Gastroesophageal sphincter (tissue), 3 donors: ENCODE measurements at regions not wholly inside any gene's neighbourhood (a gene's known extent, or its start where the extent isn't known, plus 50 kb on each side); places are given as distances from the start of the nearest gene placed in this dataset.

Experiments
- EP300 ChIP-seq: sonication (generic); formaldehyde crosslinking; IDR thresholded peaks from one replicate; pipeline ENCODE4 v1.6.1; 2017; ENCODE audit warnings: antibody characterized with exemption, mild to moderate bottlenecking
- POLR2A ChIP-seq, 2 donors: fragments of 450-650 bp; IDR thresholded peaks; one replicate each; pipeline ENCODE4 v1.6.1; 2017; ENCODE audit warnings: antibody characterized with exemption in 2 of 2, mild to moderate bottlenecking in 2 of 2, moderate library complexity in 1 of 2
- POLR2AphosphoS5 ChIP-seq: sonication (generic); formaldehyde crosslinking; IDR thresholded peaks from one replicate; pipeline ENCODE4 v1.6.1; 2017; ENCODE audit warnings: antibody characterized with exemption
- TF ChIP-seq, protein P1 (sequence below), 4 experiments: fragments of 200-600 bp in 2 of 4; fragments of 450-650 bp in 2 of 4; sonication (generic) in 1 of 4; IDR thresholded peaks; one replicate each; pipeline ENCODE4 v1.5.1; 2017 to 2019; ENCODE audit warnings: antibody characterized with exemption in 4 of 4, mild to moderate bottlenecking in 2 of 4, moderate library complexity in 2 of 4

DNA sequence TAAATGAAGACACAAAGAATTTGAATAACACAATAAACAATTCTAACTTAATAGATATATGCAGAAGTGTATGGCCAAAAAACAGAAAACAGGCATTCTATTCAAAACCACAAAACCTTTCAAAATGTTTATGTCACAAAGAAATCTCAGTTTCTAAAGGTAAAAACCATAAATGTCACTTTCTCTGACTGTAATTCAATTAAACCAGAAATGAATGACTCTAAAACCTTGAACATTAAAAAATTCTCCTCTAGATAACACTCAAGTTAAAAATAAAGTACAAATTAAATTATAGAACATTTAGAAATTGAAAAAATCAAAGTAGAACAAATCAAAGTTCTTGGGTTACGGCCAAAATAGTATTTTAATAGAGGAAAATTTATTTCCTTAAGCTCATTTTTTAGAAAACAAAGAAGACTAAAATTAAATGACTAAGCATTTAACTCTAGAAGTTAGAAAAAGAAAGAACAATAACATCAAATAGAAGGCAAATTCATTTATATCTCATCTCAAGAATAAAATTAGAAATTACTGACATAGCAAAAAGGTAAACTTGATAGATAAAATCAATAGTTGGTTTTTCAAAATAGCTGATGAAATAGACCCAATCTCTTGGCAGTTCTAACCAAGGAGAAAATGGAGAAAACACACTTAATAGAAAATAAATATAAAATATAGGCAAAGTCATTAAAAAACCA, 198.8 kb downstream of the TEX36 start:
- TF ChIP-seq EP300 (no peak), POLR2AphosphoS5 (no peak), POLR2A (IDR thresholded peaks at IDR 0.05) (no peak)
- TF ChIP-seq, protein P1, sequence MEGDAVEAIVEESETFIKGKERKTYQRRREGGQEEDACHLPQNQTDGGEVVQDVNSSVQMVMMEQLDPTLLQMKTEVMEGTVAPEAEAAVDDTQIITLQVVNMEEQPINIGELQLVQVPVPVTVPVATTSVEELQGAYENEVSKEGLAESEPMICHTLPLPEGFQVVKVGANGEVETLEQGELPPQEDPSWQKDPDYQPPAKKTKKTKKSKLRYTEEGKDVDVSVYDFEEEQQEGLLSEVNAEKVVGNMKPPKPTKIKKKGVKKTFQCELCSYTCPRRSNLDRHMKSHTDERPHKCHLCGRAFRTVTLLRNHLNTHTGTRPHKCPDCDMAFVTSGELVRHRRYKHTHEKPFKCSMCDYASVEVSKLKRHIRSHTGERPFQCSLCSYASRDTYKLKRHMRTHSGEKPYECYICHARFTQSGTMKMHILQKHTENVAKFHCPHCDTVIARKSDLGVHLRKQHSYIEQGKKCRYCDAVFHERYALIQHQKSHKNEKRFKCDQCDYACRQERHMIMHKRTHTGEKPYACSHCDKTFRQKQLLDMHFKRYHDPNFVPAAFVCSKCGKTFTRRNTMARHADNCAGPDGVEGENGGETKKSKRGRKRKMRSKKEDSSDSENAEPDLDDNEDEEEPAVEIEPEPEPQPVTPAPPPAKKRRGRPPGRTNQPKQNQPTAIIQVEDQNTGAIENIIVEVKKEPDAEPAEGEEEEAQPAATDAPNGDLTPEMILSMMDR (IDR thresholded peaks at IDR 0.05): no peak
